OCI-LY7 (cell line): ENCODE measurements at regions not wholly inside any gene's neighbourhood (a gene's known extent, or its start where the extent isn't known, plus 50 kb on each side); places are given as distances from the start of the nearest gene placed in this dataset.

Experiments used
- BruUV-seq: library from RNA; stranded (reverse); fragments of 400-500 nt; replicated peaks from 2 replicates; lab custom pipeline; 2021; lab: Mats Ljungman, UMichigan
- CTCF ChIA-PET: fragments of 300-600 bp; sonication (Branson Sonifier 250); formaldehyde crosslinking; loops from one replicate; lab custom pipeline; 2022; ENCODE audit warnings: antibody characterized with exemption; ENCODE audit not compliant: unreplicated experiment; lab: Charles Lee
- POLR2A ChIA-PET: fragments of 300-600 bp; sonication (Branson Sonifier 250); formaldehyde crosslinking; loops from one replicate; lab custom pipeline; 2022; ENCODE audit warnings: antibody characterized with exemption; lab: Charles Lee
- DNase-seq: peaks from one replicate; pipeline ENCODE4 v3.0.0-alpha.2; 2015; ENCODE audit warnings: low spot score
- H2AFZ ChIP-seq: fragments of 200-600 bp; sonication (generic), shearing (Covaris generic); 2 replicates; pipeline ENCODE4 v1.6.1; 2014; ENCODE audit warnings: mild to moderate bottlenecking, antibody characterized with exemption, low read length, moderate library complexity
- H3K27ac ChIP-seq: fragments of 200-600 bp; sonication (generic); 2 replicates; pipeline ENCODE4 v1.5.1; 2014; ENCODE audit warnings: mixed run types, low read depth, mild to moderate bottlenecking, moderate library complexity, low read length, inconsistent platforms; ENCODE audit not compliant: poor library complexity, severe bottlenecking
- H3K36me3 ChIP-seq: fragments of 200-600 bp; sonication (generic); 2 replicates; pipeline ENCODE4 v1.6.1; 2014; ENCODE audit warnings: mild to moderate bottlenecking, antibody characterized with exemption, low read length, moderate library complexity, mixed read lengths; ENCODE audit not compliant: insufficient read depth
- H3K4me1 ChIP-seq: fragments of 200-600 bp; sonication (generic); 2 replicates; pipeline ENCODE4 v1.5.1; 2014; ENCODE audit warnings: mild to moderate bottlenecking, low read length; ENCODE audit not compliant: insufficient read depth, poor library complexity, severe bottlenecking
- H3K4me2 ChIP-seq: fragments of 200-600 bp; sonication (generic); 2 replicates; pipeline ENCODE4 v1.6.1; 2014; ENCODE audit warnings: mild to moderate bottlenecking, low read length
- H3K4me3 ChIP-seq: fragments of 200-600 bp; sonication (generic); 2 replicates; pipeline ENCODE4 v1.5.1; 2014; ENCODE audit warnings: mild to moderate bottlenecking, low read depth, low read length; ENCODE audit not compliant: poor library complexity, severe bottlenecking
- H3K79me2 ChIP-seq: fragments of 200-600 bp; sonication (generic); 2 replicates; pipeline ENCODE4 v1.6.1; 2016; ENCODE audit warnings: low read depth, mild to moderate bottlenecking, low read length, moderate library complexity, mixed read lengths; ENCODE audit not compliant: insufficient read depth
- H3K9me2 ChIP-seq: fragments of 200-600 bp; sonication (generic); 2 replicates; pipeline ENCODE4 v1.6.1; 2016; ENCODE audit warnings: mild to moderate bottlenecking, low read length, mixed read lengths; ENCODE audit not compliant: insufficient read depth
- H3K9me3 ChIP-seq: fragments of 200-600 bp; sonication (generic); 2 replicates; pipeline ENCODE4 v1.6.1; 2014; ENCODE audit warnings: mild to moderate bottlenecking, mixed run types, low read length, mixed read lengths
- H4K20me1 ChIP-seq: fragments of 200-600 bp; sonication (generic); 2 replicates; pipeline ENCODE4 v1.6.1; 2014; ENCODE audit warnings: mild to moderate bottlenecking, antibody characterized with exemption, low read length, moderate library complexity, mixed read lengths; ENCODE audit not compliant: insufficient read depth
- CTCF ChIP-seq: fragments of 200-600 bp; sonication (generic); conservative IDR thresholded peaks from 2 replicates; pipeline ENCODE4 v1.5.1; 2014; ENCODE audit warnings: mild to moderate bottlenecking, antibody characterized with exemption, low read length, moderate library complexity, mixed read lengths
- EZH2phosphoT487 ChIP-seq: fragments of 200-600 bp; sonication (generic); IDR thresholded peaks from 2 replicates; pipeline ENCODE4 v1.6.1; 2018; ENCODE audit warnings: low read depth, borderline replicate concordance, mild to moderate bottlenecking, mixed run types, antibody characterized with exemption, low read length, moderate library complexity, mixed read lengths
- intact Hi-C: fragments of 100-400 bp; cut with micrococcal nuclease; formaldehyde crosslinking; loops from one replicate; pipeline ENCODE4 v1.10.0; 2022; ENCODE audit not compliant: unreplicated experiment

- H3K79me2 ChIP-seq = no peaks in the 10 kb centered on the region
- no peak overlapping the region for H2AFZ ChIP-seq
- H3K4me2 ChIP-seq = no peak overlapping the region
- H3K36me3 ChIP-seq = peaks cover 10% of the 10 kb centered on the region
- H3K4me3 ChIP-seq = no peak overlapping the region
- no peak for DNase-seq
- H4K20me1 ChIP-seq = no peaks in the 10 kb centered on the region
- no peaks in the 10 kb centered on the region for H3K4me1 ChIP-seq
- no peak overlapping the region for H3K27ac ChIP-seq
- H3K9me2 ChIP-seq = no peaks in the 10 kb centered on the region
- POLR2A ChIA-PET = no interaction called here
- CTCF ChIA-PET = interaction anchor here (1.0 kb wide), 1 partner anchor 10 kb away, joined by 3 read pairs; no protein-coding TSS in a partner anchor
- TF ChIP-seq EZH2phosphoT487 (no peak), CTCF (no peak)
- intact Hi-C loops = no loop called here
- no peaks in the 10 kb centered on the region for H3K9me3 ChIP-seq
- no TSS peak for BruUV-seq
Observed at GRCh38 chr7:130887182-130887956, 153.4 kb upstream of the KLF14 start.

- POLR2A ChIA-PET = interaction anchor here (0.6 kb wide), 1 partner anchor 31 kb away, joined by 3 read pairs; no protein-coding TSS in a partner anchor
- H4K20me1 ChIP-seq = no peaks in the 10 kb centered on the region
- CTCF ChIA-PET = no interaction called here
Observed at GRCh38 chr7:130887957-130888371, 154.0 kb upstream of the KLF14 start.

More at GRCh38 chr7:130887957-130888371, 154.0 kb upstream of the KLF14 start:
- Histone ChIP-seq H3K36me3 (peaks cover 8% of the 10 kb centered on the region), H3K27ac (no peak overlapping the region), H3K79me2 (no peaks in the 10 kb centered on the region), H3K4me2 (no peak overlapping the region), H3K4me1 (no peaks in the 10 kb centered on the region), H3K9me2 (no peaks in the 10 kb centered on the region), H3K4me3 (no peak overlapping the region), H2AFZ (no peak overlapping the region), H3K9me3 (no peaks in the 10 kb centered on the region)
- no TSS peak for BruUV-seq
- intact Hi-C loops = no loop called here
- no peak for DNase-seq
- no peak for TF ChIP-seq CTCF
